ENCODE measurements at regions not wholly inside any gene's neighbourhood (a gene's known extent, or its start where the extent isn't known, plus 50 kb on each side); places are given as distances from the start of the nearest gene placed in this dataset.
A peak's percentile ranks its signal among the peaks of the same experiment; 100 is the strongest.

GRCh38 chr20:19930426-19930825 is 86.7 kb upstream of the NAA20 start:
- DNase-seq, result no peak

- no peak for DNase-seq
These were observed 84.9 kb upstream of the NAA20 start for GRCh38 chr20:19932170-19932667.

GRCh38 chr20:19934792-19935491 is 82.2 kb upstream of the NAA20 start:
- peak; percentile 56 for DNase-seq

GRCh38 chr20:19935842-19936241 is 81.3 kb upstream of the NAA20 start:
- DNase-seq, result no peak

GRCh38 chr20:19936466-19937200 is 80.5 kb upstream of the NAA20 start:
- no peak for DNase-seq

GRCh38 chr20:19937218-19937617 is 79.9 kb upstream of the NAA20 start:
- DNase-seq, result no peak

GRCh38 chr20:19937651-19938420 is 79.3 kb upstream of the NAA20 start:
- DNase-seq, result no peak

GRCh38 chr20:19938421-19939090 is 78.6 kb upstream of the NAA20 start:
- DNase-seq, result no peak

GRCh38 chr20:19940988-19941460 is 76.1 kb upstream of the NAA20 start:
- no peak for DNase-seq

- no peak for DNase-seq
These were observed 74.6 kb upstream of the NAA20 start for GRCh38 chr20:19942611-19943010.

GRCh38 chr20:19943061-19943521 is 74.1 kb upstream of the NAA20 start:
- DNase-seq, result no peak

- DNase-seq, result no peak
These were observed 72.2 kb upstream of the NAA20 start for GRCh38 chr20:19944772-19945459.

- DNase-seq, result no peak
These were observed 71.2 kb upstream of the NAA20 start for GRCh38 chr20:19945732-19946670.

GRCh38 chr20:19947611-19948264 is 69.4 kb upstream of the NAA20 start:
- DNase-seq, result no peak

GRCh38 chr20:19949195-19949867 is 67.8 kb upstream of the NAA20 start:
- DNase-seq, result no peak

- DNase-seq, result no peak
These were observed 67.1 kb upstream of the NAA20 start for GRCh38 chr20:19950042-19950441.

- no peak for DNase-seq
These were observed 64.8 kb upstream of the NAA20 start for GRCh38 chr20:19952392-19952791.

- no peak for DNase-seq
These were observed 63.6 kb upstream of the NAA20 start for GRCh38 chr20:19953606-19954005.

- DNase-seq, result no peak
These were observed 60.2 kb upstream of the NAA20 start for GRCh38 chr20:19956976-19957375.

GRCh38 chr20:19958219-19958618 is 58.9 kb upstream of the NAA20 start:
- DNase-seq, result no peak

Measured in NCI-H774 (cell line).